GM12864 (cell line): ENCODE measurements at regions not wholly inside any gene's neighbourhood (a gene's known extent, or its start where the extent isn't known, plus 50 kb on each side); places are given as distances from the start of the nearest gene placed in this dataset.

Experiments
- DNase-seq: peaks from one replicate; pipeline ENCODE4 v3.0.0-alpha.2; 2011; ENCODE audit warnings: low read depth
- H3K4me3 ChIP-seq: 2 replicates; pipeline ENCODE4 v1.5.1; 2011; ENCODE audit warnings: mild to moderate bottlenecking, low read depth, low read length, control low read depth
- CTCF ChIP-seq: IDR thresholded peaks from 2 replicates; pipeline ENCODE4 v1.5.1; 2011; ENCODE audit warnings: low read depth, mild to moderate bottlenecking, moderate library complexity, low read length, control low read depth, inconsistent platforms; ENCODE audit errors: missing control alignments

GRCh38 chr6:78192057-78192456 is 539.2 kb downstream of the MEI4 start:
- DNase-seq, result no peak

GRCh38 chr6:78199044-78199443 is 546.2 kb downstream of the MEI4 start:
- TF ChIP-seq CTCF, result no peak
- no peak overlapping the region for H3K4me3 ChIP-seq
- no peak for DNase-seq

More at GRCh38 chr6:78192057-78192456, 539.2 kb downstream of the MEI4 start:
- no peak overlapping the region for H3K4me3 ChIP-seq
- TF ChIP-seq CTCF, result no peak

GRCh38 chr6:78222226-78222625 is 569.4 kb downstream of the MEI4 start:
- H3K4me3 ChIP-seq, result no peak overlapping the region
- DNase-seq, result no peak
- no peak for TF ChIP-seq CTCF

GRCh38 chr6:78231002-78231401 is 578.2 kb downstream of the MEI4 start:
- H3K4me3 ChIP-seq, result no peak overlapping the region
- no peak for DNase-seq
- no peak for TF ChIP-seq CTCF

GRCh38 chr6:78243519-78243918 is 590.7 kb downstream of the MEI4 start:
- no peak overlapping the region for H3K4me3 ChIP-seq
- DNase-seq, result no peak
- TF ChIP-seq CTCF, result no peak

GRCh38 chr6:78251931-78252330 is 599.1 kb downstream of the MEI4 start:
- TF ChIP-seq CTCF, result no peak
- no peak for DNase-seq
- no peak overlapping the region for H3K4me3 ChIP-seq

GRCh38 chr6:78253618-78254017 is 600.8 kb downstream of the MEI4 start:
- TF ChIP-seq CTCF, result no peak
- no peak overlapping the region for H3K4me3 ChIP-seq
- DNase-seq, result no peak
